ENCODE measurements at regions not wholly inside any gene's neighbourhood (a gene's known extent, or its start where the extent isn't known, plus 50 kb on each side); places are given as distances from the start of the nearest gene placed in this dataset.

GRCh38 chr2:136243638-136244535 is 125.9 kb upstream of the CXCR4 start:
- POLR2A ChIA-PET (ENCODE audit: unreplicated experiment): no interaction called here
- TF ChIP-seq CTCF (conservative IDR thresholded peaks at IDR 0.05): no peak
- no peak for TF ChIP-seq EZH2 (IDR thresholded peaks at IDR 0.05; ENCODE audit: low read depth)
- H3F3A ChIP-seq (ENCODE audit: insufficient read depth, low read depth): peaks cover 3% of the 10 kb centered on the region
- H3K27me3 ChIP-seq (ENCODE audit: insufficient read depth, low read depth): no peaks in the 10 kb centered on the region
- H4K20me1 ChIP-seq (ENCODE audit: insufficient read depth): no peaks in the 10 kb centered on the region
- intact Hi-C loops (cut with micrococcal nuclease; ENCODE audit: unreplicated experiment): no loop called here
- no peaks in the 10 kb centered on the region for H3K9me2 ChIP-seq (ENCODE audit: insufficient read depth)
- H3K36me3 ChIP-seq (ENCODE audit: low read depth): no peaks in the 10 kb centered on the region
- no peak overlapping the region for H3K4me2 ChIP-seq
- no peak overlapping the region for H3K27ac ChIP-seq
- no peak overlapping the region for H3K4me3 ChIP-seq
- no peak overlapping the region for H2AFZ ChIP-seq
- H3K9me3 ChIP-seq (ENCODE audit: insufficient read depth, low read depth): 0 out of 2 replicates have a peak, but pooled peaks cover 3% of the 10 kb centered on the region
- no peaks in the 10 kb centered on the region for H3K79me2 ChIP-seq (ENCODE audit: low read depth)
- DNase-seq: no peak
- CTCF ChIA-PET: no interaction called here
- peaks cover 7% of the 10 kb centered on the region for H3K4me1 ChIP-seq (replicated peaks; ENCODE audit: insufficient read depth)
- no TSS peak for BruUV-seq (replicated peaks)

DNA sequence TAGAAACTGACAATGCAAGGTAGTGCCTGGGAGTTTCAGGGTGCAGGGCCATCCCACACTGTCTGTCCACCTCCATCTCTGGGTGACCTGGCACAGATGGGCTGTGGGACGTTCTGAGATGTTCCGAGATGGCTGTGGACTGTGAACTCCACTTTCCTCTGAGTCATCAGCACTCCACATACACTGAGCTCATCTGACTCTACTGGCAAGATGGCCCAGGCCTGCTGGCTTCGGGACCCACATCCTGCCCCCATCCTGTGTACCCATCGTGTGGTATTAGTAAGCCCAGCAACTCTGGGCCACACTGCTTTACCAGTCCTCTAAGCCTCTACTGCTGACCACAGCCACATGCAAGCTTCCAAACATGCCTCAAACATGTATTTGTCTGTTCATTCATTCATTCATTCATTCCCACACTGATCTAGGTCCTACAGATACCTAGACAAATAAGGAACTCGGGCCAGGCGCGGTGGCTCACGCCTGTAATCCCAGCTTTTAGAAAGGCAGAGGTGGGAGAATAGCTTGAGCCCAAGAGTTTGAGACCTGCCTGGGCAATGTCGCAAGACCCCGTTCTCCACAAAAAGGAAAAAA is 124.8 kb upstream of the CXCR4 start:
- intact Hi-C loops (cut with micrococcal nuclease; ENCODE audit: unreplicated experiment): no loop called here
- POLR2A ChIA-PET (ENCODE audit: unreplicated experiment): no interaction called here
- Histone ChIP-seq H3K4me2 (no peak overlapping the region), H2AFZ (no peak overlapping the region), H3K79me2 (ENCODE audit: low read depth) (no peaks in the 10 kb centered on the region), H3K4me3 (no peak overlapping the region), H3K36me3 (ENCODE audit: low read depth) (no peaks in the 10 kb centered on the region), H3K27ac (no peak overlapping the region), H3K4me1 (replicated peaks; ENCODE audit: insufficient read depth) (peaks cover 18% of the 10 kb centered on the region), H3K9me3 (ENCODE audit: insufficient read depth, low read depth) (0 out of 2 replicates have a peak, but pooled peaks cover 3% of the 10 kb centered on the region), H3K9me2 (ENCODE audit: insufficient read depth) (no peaks in the 10 kb centered on the region), H4K20me1 (ENCODE audit: insufficient read depth) (no peaks in the 10 kb centered on the region), H3K27me3 (ENCODE audit: insufficient read depth, low read depth) (no peaks in the 10 kb centered on the region), H3F3A (ENCODE audit: insufficient read depth, low read depth) (peaks cover 13% of the 10 kb centered on the region)
- no peak for DNase-seq
- CTCF ChIA-PET: no interaction called here
- TF ChIP-seq EZH2 (IDR thresholded peaks at IDR 0.05; ENCODE audit: low read depth): no peak
- no peak for TF ChIP-seq CTCF (conservative IDR thresholded peaks at IDR 0.05)
- BruUV-seq (replicated peaks): no TSS peak

DNA sequence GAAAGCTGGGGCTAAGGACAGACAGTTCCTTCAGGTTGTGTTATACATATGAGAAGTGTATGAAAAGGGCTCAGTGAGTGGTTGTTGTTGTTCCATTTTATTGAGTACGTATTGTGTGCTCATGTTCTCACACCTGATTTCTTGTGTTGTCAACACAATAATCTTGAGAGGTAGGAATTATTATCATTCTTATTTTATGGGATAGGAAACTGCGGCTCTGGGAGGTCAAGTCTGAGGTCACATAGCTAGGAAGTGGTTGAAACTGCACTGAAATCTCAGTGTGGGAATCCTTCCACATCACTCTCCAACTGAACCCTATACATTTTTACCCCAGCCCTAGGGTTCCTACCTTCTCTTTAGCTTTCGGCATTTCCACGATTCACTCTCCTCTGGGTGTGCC is 124.2 kb upstream of the CXCR4 start:
- ChIA-PET CTCF (no interaction called here), POLR2A (ENCODE audit: unreplicated experiment) (no interaction called here)
- H3K9me2 ChIP-seq (ENCODE audit: insufficient read depth): no peaks in the 10 kb centered on the region
- H3K4me3 ChIP-seq: no peak overlapping the region
- no peaks in the 10 kb centered on the region for H3K27me3 ChIP-seq (ENCODE audit: insufficient read depth, low read depth)
- no TSS peak for BruUV-seq (replicated peaks)
- intact Hi-C loops (cut with micrococcal nuclease; ENCODE audit: unreplicated experiment): no loop called here
- H3K27ac ChIP-seq: no peak overlapping the region
- 0 out of 2 replicates have a peak, but pooled peaks cover 3% of the 10 kb centered on the region for H3K9me3 ChIP-seq (ENCODE audit: insufficient read depth, low read depth)
- H4K20me1 ChIP-seq (ENCODE audit: insufficient read depth): no peaks in the 10 kb centered on the region
- H3K36me3 ChIP-seq (ENCODE audit: low read depth): no peaks in the 10 kb centered on the region
- H3K79me2 ChIP-seq (ENCODE audit: low read depth): no peaks in the 10 kb centered on the region
- DNase-seq: no peak
- H3F3A ChIP-seq (ENCODE audit: insufficient read depth, low read depth): peaks cover 16% of the 10 kb centered on the region
- no peak for TF ChIP-seq EZH2 (IDR thresholded peaks at IDR 0.05; ENCODE audit: low read depth)
- TF ChIP-seq CTCF (conservative IDR thresholded peaks at IDR 0.05): no peak
- H3K4me2 ChIP-seq: no peak overlapping the region
- no peak overlapping the region for H2AFZ ChIP-seq
- peaks cover 21% of the 10 kb centered on the region for H3K4me1 ChIP-seq (replicated peaks; ENCODE audit: insufficient read depth)
